Epidermal melanocyte (primary cell): ENCODE measurements at regions not wholly inside any gene's neighbourhood (a gene's known extent, or its start where the extent isn't known, plus 50 kb on each side); places are given as distances from the start of the nearest gene placed in this dataset.
"Not testable (repeated sequence)": the region's sequence is repeated elsewhere in the genome, so short reads cannot be mapped to it uniquely, and the experiment has no call there.

ENCODE experiments used
- DNase-seq: peaks from one replicate; pipeline ENCODE4 v3.0.0; 2011; ENCODE audit warnings: low spot score; ENCODE audit not compliant: insufficient read length

- no peak for DNase-seq
Observed at GRCh38 chr2:138307099-138307498, 194.5 kb upstream of the SPOPL start.

- no peak for DNase-seq
Observed at GRCh38 chr2:138309760-138310159, 191.8 kb upstream of the SPOPL start.

GRCh38 chr2:138312061-138312460 is 189.5 kb upstream of the SPOPL start:
- DNase-seq, result no peak

- DNase-seq, result not testable (repeated sequence)
Observed at GRCh38 chr2:138315619-138316018, 186.0 kb upstream of the SPOPL start.

- DNase-seq, result no peak
Observed at GRCh38 chr2:138319616-138320015, 182.0 kb upstream of the SPOPL start.

- DNase-seq, result no peak
Observed at GRCh38 chr2:138321458-138321857, 180.1 kb upstream of the SPOPL start.

GRCh38 chr2:138323382-138324067 is 178.0 kb upstream of the SPOPL start:
- no peak for DNase-seq

GRCh38 chr2:138324068-138324771 is 177.3 kb upstream of the SPOPL start:
- DNase-seq, result no peak

- no peak for DNase-seq
Observed at GRCh38 chr2:138327967-138328366, 173.6 kb upstream of the SPOPL start.

- DNase-seq, result no peak
Observed at GRCh38 chr2:138329162-138329561, 172.4 kb upstream of the SPOPL start.

- DNase-seq, result no peak
Observed at GRCh38 chr2:138329591-138329990, 172.0 kb upstream of the SPOPL start.

- DNase-seq, result no peak
Observed at GRCh38 chr2:138333121-138333520, 168.4 kb upstream of the SPOPL start.

GRCh38 chr2:138333677-138334076 is 167.9 kb upstream of the SPOPL start:
- no peak for DNase-seq

- no peak for DNase-seq
Observed at GRCh38 chr2:138334323-138334722, 167.2 kb upstream of the SPOPL start.

GRCh38 chr2:138335036-138335435 is 166.5 kb upstream of the SPOPL start:
- DNase-seq, result no peak

GRCh38 chr2:138336146-138336545 is 165.4 kb upstream of the SPOPL start:
- no peak for DNase-seq

- no peak for DNase-seq
Observed at GRCh38 chr2:138355244-138355643, 146.3 kb upstream of the SPOPL start.

- DNase-seq, result no peak
Observed at GRCh38 chr2:138356178-138356577, 145.4 kb upstream of the SPOPL start.

GRCh38 chr2:138359532-138359931 is 142.0 kb upstream of the SPOPL start:
- DNase-seq, result no peak

- no peak for DNase-seq
Observed at GRCh38 chr2:138364554-138365162, 136.9 kb upstream of the SPOPL start.

- no peak for DNase-seq
Observed at GRCh38 chr2:138365581-138365980, 136.0 kb upstream of the SPOPL start.

- DNase-seq, result no peak
Observed at GRCh38 chr2:138369856-138370255, 131.7 kb upstream of the SPOPL start.

- DNase-seq, result no peak
Observed at GRCh38 chr2:138373993-138374408, 127.6 kb upstream of the SPOPL start.
